HG03442 (cell line): ENCODE measurements at regions not wholly inside any gene's neighbourhood (a gene's known extent, or its start where the extent isn't known, plus 50 kb on each side); places are given as distances from the start of the nearest gene placed in this dataset.

Source experiments
- ATAC-seq: cut with Tn5 transposase; IDR thresholded peaks from one replicate; pipeline ENCODE4 v1.9.1; 2021; ENCODE audit warnings: mild to moderate bottlenecking, moderate library complexity; ENCODE audit not compliant: unreplicated experiment

DNA sequence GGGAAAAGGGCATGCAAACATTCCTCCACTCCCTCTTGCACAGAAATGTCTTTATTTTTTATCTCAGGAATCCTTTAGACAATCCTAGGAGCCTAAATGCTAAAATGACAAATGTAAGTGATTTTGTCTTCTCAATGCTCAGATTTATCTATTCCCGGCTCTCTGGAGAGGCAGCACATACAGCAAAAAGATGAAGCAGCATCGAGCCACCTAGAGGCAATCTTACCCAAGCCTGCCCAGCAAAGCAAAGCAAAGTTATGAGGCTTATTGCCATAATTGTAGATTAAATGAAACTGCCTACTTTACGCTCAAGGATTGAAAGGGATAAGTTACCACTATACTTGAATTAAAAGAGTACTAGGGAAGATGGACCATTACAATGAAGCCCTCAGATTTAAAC is 750.4 kb upstream of the NR2F2 start:
- no peak for ATAC-seq

DNA sequence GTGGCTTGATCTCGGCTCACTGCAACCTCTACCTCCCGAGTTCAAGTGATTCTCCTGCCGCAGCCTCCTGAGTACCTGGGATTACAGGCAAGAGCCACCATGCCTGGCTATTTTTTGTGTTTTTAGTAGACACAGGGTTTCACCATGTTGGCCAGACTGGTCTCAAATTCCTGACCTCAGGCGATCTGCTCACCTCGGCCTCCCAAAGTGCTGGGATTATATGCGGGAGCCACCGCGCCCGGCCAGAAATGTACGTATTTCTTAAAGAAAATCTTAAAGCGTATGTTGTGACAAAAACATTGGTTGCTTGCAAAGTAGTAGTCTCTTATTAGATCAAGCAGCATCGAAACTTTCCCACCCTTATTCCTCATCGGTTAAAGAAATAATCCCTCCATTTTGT is 748.9 kb upstream of the NR2F2 start:
- no peak for ATAC-seq

DNA sequence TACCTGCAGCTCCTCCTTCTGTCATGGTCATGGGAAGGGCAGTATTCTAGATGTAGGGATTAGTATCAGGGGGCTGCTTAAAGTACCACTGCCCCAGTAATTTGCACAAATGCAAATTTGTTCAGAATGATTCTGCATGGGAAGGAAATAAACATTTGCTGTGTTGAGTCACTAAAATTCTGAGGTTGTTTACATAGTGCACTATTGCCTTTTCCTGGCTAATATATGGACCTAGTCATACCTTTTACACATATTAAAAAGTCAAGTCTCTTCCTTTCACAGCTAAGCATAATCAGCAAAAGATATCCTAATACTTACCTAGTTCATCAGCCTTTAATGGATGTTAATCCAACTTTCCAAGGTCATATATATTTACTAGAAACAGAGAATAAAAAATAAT is 746.4 kb upstream of the NR2F2 start:
- ATAC-seq: no peak

DNA sequence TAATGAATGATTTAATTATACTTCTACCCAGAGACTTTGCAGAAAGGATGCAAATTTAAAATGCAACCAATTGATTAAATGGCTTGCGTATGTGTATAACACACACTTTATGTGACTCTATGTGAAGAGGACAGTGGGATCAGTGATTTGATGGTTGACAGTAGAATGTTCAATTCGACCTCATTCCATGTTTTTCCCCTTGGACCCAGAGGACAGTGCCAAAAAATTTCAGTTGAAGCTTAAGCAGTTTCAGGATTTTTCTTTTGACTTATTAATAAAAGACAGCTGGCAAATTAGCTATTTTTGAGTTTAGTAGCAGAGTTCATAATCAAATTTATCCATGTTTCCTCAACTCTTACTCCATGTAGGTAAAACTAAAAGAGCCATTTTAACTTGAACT is 742.4 kb upstream of the NR2F2 start:
- ATAC-seq: no peak

DNA sequence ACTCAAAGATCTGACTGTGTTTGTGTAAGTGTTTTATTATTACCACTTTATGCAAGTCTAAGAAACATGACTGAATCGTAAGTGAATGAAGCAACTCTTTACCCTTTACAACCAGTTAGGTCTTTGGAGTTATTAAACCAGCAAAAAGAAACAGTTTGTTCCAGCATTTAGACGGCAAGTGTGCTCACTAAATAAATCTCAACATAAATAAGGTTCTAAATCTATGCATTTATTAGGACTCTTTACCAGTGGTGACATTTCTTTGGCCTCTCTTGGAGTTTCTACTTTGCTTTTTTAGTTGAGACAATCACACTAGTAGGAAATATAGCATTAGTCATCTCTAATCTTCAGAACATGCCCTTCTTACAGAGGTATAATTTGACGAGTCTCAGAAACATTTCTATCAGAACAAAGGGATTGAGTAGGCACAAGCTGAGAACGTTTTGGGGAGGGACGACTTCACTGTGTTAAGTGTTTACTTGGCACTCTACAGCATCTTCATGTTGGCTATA is 739.9 kb upstream of the NR2F2 start:
- no peak for ATAC-seq

DNA sequence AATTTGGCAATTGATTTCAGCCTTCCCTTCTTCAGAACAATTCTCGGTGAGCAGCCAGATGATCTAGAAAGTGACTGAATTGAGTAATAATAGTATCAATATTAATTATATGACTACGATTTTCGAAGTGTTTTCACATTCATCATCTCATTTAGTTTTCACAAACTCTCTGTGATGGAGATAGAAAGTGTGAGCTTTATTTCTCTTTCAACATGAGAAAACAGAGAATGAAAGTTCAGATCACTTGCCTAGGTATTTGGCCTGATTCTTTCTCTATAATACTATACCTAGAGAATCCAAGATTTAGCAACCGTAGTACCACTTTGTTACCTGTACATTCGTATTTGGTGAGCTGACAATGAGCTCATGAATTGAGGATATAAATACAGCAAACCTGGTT is 739.2 kb upstream of the NR2F2 start:
- no peak for ATAC-seq

DNA sequence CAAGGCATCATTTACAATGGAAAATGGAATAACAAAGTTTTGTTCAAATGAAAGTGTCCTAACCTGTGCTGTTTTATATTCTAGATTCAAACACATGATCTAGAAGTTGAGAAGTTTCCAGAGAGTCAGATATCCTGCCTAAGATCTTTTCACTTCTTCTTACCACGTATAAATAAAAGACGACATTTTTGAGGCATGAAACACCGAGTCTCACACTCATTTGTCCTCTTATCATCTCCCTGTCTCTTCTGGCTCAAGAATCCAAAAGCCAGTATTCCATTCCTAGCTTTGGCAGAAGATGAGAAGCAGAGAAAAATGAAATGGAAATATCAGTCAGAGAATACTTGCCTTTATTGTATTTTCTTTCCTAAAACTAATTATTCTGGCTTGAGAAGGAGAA is 738.6 kb upstream of the NR2F2 start:
- ATAC-seq: no peak

DNA sequence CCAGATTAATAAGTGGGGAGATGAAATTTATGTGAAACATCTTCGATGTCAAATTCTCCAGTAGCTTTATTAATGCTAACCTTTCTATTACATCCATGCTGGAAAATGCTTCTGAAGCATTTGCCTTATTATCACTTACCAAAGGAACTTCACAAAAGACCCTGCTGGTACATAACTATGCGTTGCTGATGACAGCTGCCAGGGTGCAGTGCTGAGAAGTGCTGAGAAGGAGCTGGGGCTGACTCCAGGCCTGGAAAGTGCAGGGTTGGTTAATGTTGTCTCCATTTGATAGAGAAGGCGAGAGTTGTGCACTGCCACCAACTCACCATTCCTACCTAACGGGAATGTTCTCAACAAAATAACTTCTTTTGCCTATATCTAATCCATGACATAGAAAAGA is 736.0 kb upstream of the NR2F2 start:
- no peak for ATAC-seq

DNA sequence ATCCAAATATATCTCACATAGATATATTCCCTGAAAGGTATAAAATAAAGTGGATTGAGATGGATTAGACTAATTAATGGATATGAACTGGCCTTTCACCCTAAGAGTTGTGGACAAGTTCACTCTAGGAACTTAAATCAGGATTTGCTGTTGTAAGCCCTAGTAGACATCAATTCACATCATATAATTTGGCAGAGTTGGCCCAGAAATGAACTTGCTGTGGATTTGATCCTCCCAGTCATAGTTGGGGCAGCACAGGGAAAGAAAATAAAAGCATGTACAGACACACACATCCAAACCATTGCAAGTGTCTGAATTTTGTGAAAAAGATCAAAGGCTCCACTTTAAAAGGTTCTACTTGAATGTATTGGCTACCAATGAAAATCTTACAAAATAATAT is 734.7 kb upstream of the NR2F2 start:
- ATAC-seq: no peak

DNA sequence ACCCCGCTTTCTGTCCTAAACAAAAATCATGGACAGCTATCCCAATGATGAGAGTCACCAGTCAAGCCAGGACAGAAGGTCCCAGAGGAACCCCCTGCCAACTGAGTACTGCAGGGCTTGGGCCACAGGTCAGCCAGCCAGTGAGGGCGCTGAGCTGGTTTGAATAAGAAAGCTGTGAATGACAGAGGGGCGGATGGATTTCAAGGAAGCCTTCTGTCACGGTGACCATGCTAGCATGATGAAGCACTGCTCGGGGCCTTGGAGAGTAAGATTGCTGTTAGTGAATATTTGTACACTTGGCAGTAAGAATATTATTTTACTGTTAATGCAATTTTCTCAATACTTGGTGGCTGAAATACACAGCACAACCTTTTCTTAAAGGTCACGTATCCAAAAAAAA is 734.0 kb upstream of the NR2F2 start:
- no peak for ATAC-seq

DNA sequence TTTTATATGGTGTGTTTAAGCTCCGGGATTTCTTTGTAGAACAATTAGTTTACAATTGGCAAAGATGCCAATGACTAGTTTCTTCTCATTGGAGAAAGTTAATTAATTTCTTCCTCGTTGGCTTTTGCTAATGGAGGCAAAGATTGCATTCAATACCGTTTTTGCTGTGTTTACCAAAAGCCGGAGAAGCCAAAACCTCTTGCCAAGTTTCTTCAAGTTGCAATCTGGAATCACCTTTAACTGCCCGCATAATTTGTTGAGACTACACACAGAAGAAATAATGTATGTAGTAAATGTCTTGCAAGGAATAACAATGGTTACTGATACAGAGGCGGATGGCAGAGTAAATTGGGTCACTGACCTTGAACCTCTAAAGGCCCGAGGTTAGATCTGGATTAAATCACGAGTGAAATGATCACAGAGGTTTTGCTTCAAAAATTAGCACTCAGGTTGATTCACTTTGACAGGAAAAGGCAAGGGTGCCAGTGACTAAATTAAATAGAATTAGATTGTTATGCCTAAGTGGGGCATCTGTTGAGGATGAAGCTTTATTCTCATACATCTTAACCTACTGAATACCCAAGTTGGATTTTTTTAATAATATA is 732.1 kb upstream of the NR2F2 start:
- no peak for ATAC-seq

DNA sequence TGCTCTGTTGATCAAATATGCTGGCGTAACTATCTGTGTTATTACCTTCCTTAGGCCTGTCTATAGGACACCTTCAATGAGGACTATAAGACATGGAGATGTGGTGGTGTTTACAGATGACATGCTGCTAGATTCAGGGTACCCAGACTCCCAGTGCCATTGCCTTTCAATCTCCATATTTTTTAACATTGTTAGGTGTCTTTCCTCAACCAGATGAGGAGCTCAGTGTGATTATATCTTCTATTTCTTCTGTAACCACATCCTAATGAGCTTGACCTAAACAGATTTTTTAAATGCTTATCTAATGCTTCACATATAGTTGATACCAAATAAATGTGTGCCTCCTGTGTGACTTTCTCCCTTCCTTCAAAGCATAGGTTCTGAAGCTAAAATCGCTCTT is 730.1 kb upstream of the NR2F2 start:
- no peak for ATAC-seq

DNA sequence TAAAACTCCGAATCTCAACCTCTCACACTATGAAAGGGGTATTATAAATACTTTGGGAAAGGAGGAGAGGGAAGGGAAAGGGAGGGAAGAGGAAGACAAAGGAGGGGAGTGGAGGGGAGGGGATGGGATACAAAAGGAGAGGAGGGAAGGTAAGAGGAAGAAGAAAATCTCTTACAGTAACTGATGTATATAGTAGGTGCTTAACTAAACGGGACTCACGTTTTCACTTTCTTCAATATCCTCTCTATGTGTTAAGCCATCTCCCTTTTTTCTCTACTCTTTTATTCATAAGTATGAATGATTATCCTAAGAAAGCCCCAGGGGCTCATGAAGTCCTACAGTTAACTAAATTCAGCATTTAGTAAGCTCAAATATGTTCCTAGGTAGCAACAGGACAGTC is 729.6 kb upstream of the NR2F2 start:
- no peak for ATAC-seq

DNA sequence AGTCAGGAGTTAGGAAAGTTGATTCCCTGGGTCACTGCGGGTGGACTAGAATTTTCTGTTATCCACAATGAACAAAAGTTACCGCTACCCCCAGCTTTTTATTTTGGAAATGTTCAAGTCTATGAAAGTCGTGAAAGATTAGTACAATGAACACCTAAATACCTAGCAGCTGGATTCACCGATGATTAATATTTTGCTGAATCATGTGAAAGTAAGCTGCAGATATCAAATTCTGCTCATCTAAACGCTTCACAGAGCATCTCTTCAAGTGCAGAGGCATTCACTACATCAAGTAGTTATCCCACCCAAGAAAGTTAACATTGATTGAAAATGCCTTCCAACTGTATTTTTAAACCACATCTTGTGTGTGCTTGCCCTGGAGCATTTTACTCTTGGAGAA is 729.0 kb upstream of the NR2F2 start:
- no peak for ATAC-seq

DNA sequence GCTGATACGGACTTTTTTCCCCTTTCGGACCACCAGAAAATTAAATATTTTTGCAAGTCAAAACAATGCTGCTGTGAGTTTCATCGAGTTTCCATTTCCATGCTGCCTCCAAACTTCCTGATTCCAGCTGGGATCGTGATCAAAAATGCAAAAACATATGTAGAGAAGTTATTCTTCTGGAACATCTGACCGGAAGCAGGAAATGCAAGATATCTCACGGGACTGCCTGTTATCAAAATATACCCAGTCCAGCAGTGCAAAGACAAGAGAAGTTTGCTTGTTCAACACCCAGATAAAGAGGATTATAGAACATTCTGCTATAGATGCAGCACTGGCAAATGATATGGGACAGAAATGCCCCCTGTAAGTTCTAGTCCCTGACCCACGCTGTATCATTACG is 726.7 kb upstream of the NR2F2 start:
- ATAC-seq: no peak

DNA sequence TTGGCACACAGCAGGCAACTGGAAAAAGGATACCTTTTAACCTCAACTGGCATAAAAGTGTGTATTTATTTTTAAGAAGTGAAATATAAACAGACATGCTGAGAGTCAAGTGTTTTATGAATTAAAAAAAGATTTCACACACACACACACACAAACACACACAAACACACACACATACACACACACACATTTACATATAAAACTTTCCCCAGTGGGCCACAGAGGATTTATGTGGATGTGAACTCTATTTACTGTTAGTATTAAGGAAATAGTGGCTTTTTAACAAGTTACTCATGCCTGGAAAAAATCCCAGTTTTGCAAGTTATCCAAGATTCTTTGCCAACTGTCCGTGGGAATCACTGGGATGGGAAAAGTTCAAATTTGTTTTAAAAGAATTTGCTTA is 725.9 kb upstream of the NR2F2 start:
- no peak for ATAC-seq

DNA sequence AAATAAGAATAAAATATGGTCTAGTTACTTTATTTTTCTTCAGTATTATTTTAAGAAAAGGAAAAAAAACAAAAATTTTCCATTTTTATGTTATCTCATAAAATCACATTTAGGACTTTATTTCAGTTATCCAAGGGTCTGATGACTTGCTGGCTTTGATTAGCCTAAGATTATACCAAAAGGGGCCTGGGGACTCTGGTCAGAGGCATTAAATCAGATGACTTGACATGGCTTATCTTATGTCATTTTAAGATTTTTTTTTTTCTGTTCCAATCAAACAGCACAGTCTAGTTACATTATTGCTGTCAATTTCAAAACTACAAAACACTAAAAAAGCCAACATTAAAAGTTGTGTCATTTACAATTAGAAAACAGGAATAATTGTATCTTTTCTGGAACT is 725.4 kb upstream of the NR2F2 start:
- no peak for ATAC-seq

DNA sequence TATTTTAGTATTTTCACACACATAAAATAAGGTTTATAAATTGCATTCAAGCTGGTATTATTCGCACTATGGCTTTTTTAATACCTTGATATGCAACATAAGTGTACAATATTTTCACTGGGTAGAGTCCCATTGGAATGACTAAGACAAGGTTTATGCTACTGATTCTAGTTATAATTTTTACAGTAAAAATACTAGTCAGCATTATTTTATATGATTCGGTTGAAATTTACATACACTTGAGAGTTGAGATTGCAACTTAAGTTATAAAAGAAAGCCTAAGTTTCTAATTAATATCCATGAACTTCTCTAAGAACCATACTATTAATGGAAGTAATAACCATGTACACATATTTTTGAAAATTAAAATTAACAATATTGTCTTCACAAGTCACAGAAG is 723.9 kb upstream of the NR2F2 start:
- ATAC-seq: no peak

DNA sequence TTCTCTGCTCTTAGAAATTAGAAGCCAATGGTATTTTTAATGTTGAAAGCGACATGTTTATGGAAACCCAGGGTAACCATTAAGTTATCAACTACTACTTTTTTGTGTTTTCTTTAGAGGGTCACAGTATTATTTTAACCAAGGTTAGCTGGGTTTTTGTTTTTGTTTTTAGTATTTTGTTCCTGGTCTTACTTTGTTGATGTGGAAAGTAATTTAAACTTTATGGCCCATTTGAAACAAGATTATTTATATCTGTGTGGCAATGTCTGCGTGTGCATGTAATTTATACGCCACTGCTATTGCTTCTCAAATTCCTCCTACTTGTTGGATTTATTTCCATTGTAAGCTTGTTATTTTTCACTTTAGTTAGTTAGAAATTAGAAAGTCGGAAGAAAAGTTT is 722.1 kb upstream of the NR2F2 start:
- no peak for ATAC-seq

DNA sequence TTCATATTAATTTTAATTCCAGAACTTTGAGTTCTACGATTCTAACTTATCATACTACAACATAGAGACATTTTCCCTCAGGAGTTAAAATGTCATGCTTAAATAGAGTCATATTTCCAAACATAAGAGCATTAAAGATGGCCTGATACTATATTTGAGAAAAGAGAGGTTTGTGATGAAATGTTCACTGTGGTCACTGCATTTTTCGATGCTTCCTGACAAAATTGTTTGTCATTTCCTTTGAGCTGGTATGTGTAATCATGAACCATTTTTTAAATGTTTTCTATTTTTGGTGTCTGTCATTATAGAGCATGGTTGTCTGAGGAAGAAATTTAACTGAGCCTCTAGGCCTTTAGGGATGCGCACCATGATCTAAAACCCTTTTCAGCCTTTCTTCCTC is 721.4 kb upstream of the NR2F2 start:
- ATAC-seq: no peak

DNA sequence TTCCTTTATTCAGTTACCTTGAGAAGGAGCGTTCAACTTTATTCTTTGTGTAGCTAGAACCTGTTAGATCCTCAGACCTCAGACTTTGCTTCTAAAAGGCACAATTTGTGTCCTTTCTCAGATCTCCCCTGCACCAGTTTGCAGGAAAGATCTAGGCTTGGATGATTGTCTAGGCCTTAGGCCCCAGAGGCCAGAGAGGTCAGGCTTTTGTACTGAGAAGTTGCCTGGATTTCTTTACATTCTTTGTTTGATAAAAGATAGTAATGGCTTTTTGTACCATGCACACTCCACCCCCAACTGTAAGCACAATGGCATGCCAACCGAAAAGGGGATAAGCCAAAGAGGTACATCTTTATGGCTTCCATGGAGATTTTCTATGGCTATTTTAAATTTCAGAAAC is 719.6 kb upstream of the NR2F2 start:
- no peak for ATAC-seq

DNA sequence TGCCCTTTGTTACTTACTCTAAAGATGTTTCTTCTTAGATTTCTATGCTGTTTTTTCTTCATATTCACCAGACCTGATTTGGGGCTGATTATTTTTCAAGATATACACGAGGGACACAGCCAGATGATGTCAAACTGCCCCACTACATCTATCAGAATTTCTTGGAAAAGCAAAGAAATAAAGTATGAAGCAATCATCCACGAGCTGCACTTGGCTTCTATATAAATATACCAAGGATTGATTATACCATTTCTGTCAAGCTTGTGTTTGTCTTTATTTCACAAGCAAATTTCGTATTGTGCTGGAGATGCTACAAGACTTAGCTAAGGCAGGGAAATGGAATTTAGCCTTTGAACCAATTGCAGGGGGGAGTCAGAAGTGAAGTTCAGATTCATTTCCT is 715.1 kb upstream of the NR2F2 start:
- no peak for ATAC-seq

DNA sequence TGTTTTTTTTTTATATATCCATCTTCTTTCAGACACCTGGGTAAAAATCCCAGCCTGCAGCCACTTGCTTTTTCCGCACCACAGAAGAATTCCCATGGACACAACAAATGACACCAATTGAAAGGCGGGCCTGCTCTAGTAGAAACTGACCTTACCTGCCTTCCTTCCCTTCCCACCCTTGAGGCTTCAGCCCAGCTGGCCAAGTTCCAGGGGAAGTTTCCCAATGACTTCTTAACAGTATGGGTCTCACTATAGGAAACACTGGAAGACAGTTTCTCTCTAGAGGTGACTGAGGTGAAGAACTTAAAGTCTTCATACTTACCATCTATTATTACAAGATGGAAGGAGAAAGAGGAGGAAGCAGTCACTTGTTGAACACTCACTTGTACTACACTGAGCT is 714.2 kb upstream of the NR2F2 start:
- no peak for ATAC-seq
